K562 (cell line): ENCODE measurements at regions not wholly inside any gene's neighbourhood (a gene's known extent, or its start where the extent isn't known, plus 50 kb on each side); places are given as distances from the start of the nearest gene placed in this dataset.

Experiments used
- ATAC-seq: fragments of 200-7000 bp; cut with Tn5 transposase; 3 replicates; pipeline ENCODE4 v1.9.1; 2020; ENCODE audit warnings: moderate library complexity
- BruUV-seq: library from RNA; stranded (reverse); fragments of 400-500 nt; replicated peaks from 2 replicates; lab custom pipeline; 2021; lab: Mats Ljungman, UMichigan
- CTCF ChIA-PET: fragments of 300-600 bp; formaldehyde crosslinking; extraction: SDS; loops from one replicate; lab custom pipeline; 2021; ENCODE audit warnings: low intra/inter-chr PET ratio; lab: Yijun Ruan, JAX
- POLR2A ChIA-PET: fragments of 300-600, 350-650 bp; sonication (Branson Sonifier 250); formaldehyde crosslinking; extraction: SDS; loops from one replicate; lab custom pipeline; 2021; ENCODE audit warnings: antibody characterized with exemption, inconsistent platforms; lab: Yijun Ruan, JAX
- DNase-seq, 4 experiments: peaks; one replicate each; pipeline versions ENCODE4 v3.0.0 to v3.0.0-alpha.2; 2011 to 2018; ENCODE audit warnings: low spot score in 3 of 4, mixed read lengths in 3 of 4; ENCODE audit errors: extremely low read depth in 1 of 4
- FAIRE-seq: peaks from 2 replicates; lab custom pipeline; 2011; peaks lifted over from hg19 to GRCh38; lab: Jason Lieb, UNC
- H2AFZ ChIP-seq: 2 replicates; pipeline ENCODE4 v1.6.0; 2011; ENCODE audit warnings: low read depth, low read length, control low read depth, inconsistent platforms
- H3K27ac ChIP-seq: fragments of 200-600 bp; 3 replicates; pipeline ENCODE4 v1.8.0; 2011; ENCODE audit warnings: low read depth, mild to moderate bottlenecking, control low read depth, inconsistent platforms, low read length, moderate library complexity, mixed read lengths; ENCODE audit errors: extremely low read depth
- H3K27me3 ChIP-seq, 2 experiments: fragments of 300-600 bp in 1 of 2; 2 replicates in 1 of 2; 3 replicates in 1 of 2; pipeline versions ENCODE4 v1.6.0 to v1.8.0; 2011; ENCODE audit warnings: inconsistent platforms in 2 of 2, low read length in 2 of 2, mild to moderate bottlenecking in 1 of 2, mixed read lengths in 1 of 2, moderate library complexity in 1 of 2; ENCODE audit not compliant: control insufficient read depth in 2 of 2, insufficient read depth in 2 of 2
- H3K36me3 ChIP-seq: fragments of 300-600 bp; 3 replicates; pipeline ENCODE4 v1.8.0; 2011; ENCODE audit warnings: mild to moderate bottlenecking, low read length, inconsistent platforms; ENCODE audit not compliant: control insufficient read depth, insufficient read depth
- H3K4me1 ChIP-seq, 2 experiments: fragments of 200-600 bp in 1 of 2; replicated peaks in 1 of 2; 2 replicates in 1 of 2; 3 replicates in 1 of 2; pipeline versions ENCODE4 v1.5.1 to v1.8.0; 2011; ENCODE audit warnings: inconsistent platforms in 2 of 2, low read length in 2 of 2, mild to moderate bottlenecking in 1 of 2, mixed read lengths in 1 of 2, moderate library complexity in 1 of 2; ENCODE audit not compliant: control insufficient read depth in 2 of 2, insufficient read depth in 2 of 2
- H3K4me2 ChIP-seq: 2 replicates; pipeline ENCODE4 v1.6.1; 2011; ENCODE audit warnings: low read length, control low read depth, inconsistent platforms, mixed read lengths; ENCODE audit not compliant: insufficient read depth
- H3K4me3 ChIP-seq: fragments of 200-600 bp; sonication (generic), shearing (Covaris generic); 2 replicates; pipeline ENCODE4 v1.5.1; 2016; ENCODE audit warnings: control low read depth, inconsistent platforms
- H3K79me2 ChIP-seq: fragments of 200-600 bp; 3 replicates; pipeline ENCODE4 v1.8.0; 2011; ENCODE audit warnings: low read length, inconsistent platforms; ENCODE audit not compliant: control insufficient read depth, insufficient read depth
- H3K9ac ChIP-seq, 2 experiments: 2 replicates each; pipeline versions ENCODE4 v1.6.0 to v1.6.1; 2011; ENCODE audit warnings: low read depth in 2 of 2, low read length in 2 of 2, control low read depth in 1 of 2, inconsistent platforms in 1 of 2, mild to moderate bottlenecking in 1 of 2, mixed read lengths in 1 of 2; ENCODE audit not compliant: insufficient read depth in 1 of 2
- H3K9me1 ChIP-seq: one replicate; pipeline ENCODE4 v1.6.0; 2011; ENCODE audit warnings: inconsistent platforms, mild to moderate bottlenecking, low read length, moderate library complexity; ENCODE audit not compliant: control insufficient read depth, insufficient read depth
- H3K9me3 ChIP-seq: replicated peaks from 2 replicates; pipeline ENCODE4 v1.5.1; 2011; ENCODE audit warnings: low read depth, low read length, inconsistent platforms; ENCODE audit not compliant: control insufficient read depth, insufficient read depth
- H4K20me1 ChIP-seq: replicated peaks from 2 replicates; pipeline ENCODE4 v1.6.1; 2011; ENCODE audit warnings: low read length, inconsistent platforms, mixed read lengths; ENCODE audit not compliant: control insufficient read depth, insufficient read depth
- ARID3B ChIP-seq: fragments of 250-450 bp; sonication (Bioruptor Pico); IDR thresholded peaks from 2 replicates; pipeline ENCODE4 v1.4.0; 2020; ENCODE audit warnings: borderline replicate concordance
- BCOR ChIP-seq: fragments of 450-650 bp; IDR thresholded peaks from 2 replicates; pipeline ENCODE4 v1.6.1; 2016
- CEBPB ChIP-seq: fragments of 450-650 bp; IDR thresholded peaks from 2 replicates; pipeline ENCODE4 v1.6.1; 2016; ENCODE audit warnings: missing genetic modification characterization, missing compliant biosample characterization
- CHCHD3 ChIP-seq: fragments of 250-450 bp; sonication (Bioruptor Pico); IDR thresholded peaks from 2 replicates; pipeline ENCODE4 v2.1.2; 2022; ENCODE audit warnings: mild to moderate bottlenecking
- E2F3 ChIP-seq: fragments of 250-450 bp; sonication (Bioruptor Pico); IDR thresholded peaks from 2 replicates; pipeline ENCODE4 v1.4.0; 2020; ENCODE audit warnings: mild to moderate bottlenecking
- EP300 ChIP-seq: IDR thresholded peaks from 2 replicates; pipeline ENCODE4 v1.6.1; 2012; ENCODE audit warnings: low read length, improper control_type of control experiment
- GATAD2B ChIP-seq: fragments of 450-650 bp; IDR thresholded peaks from 2 replicates; pipeline ENCODE4 v1.6.1; 2017; ENCODE audit warnings: mild to moderate bottlenecking, borderline replicate concordance
- HMGXB4 ChIP-seq: sonication (generic); formaldehyde crosslinking; IDR thresholded peaks from 2 replicates; pipeline ENCODE4 v1.8.1; 2023; ENCODE audit warnings: mild to moderate bottlenecking, missing genetic modification reagents
- NFRKB ChIP-seq: fragments of 450-650 bp; IDR thresholded peaks from 2 replicates; pipeline ENCODE4 v1.6.1; 2016; ENCODE audit warnings: low read depth
- PHTF2 ChIP-seq: fragments of 250-450 bp; sonication (Bioruptor Pico); IDR thresholded peaks from 2 replicates; pipeline ENCODE4 v1.5.0; 2021; ENCODE audit warnings: mild to moderate bottlenecking
- RNF2 ChIP-seq: sonication (generic); IDR thresholded peaks from 2 replicates; pipeline ENCODE4 v1.6.1; 2016
- SREBF2 ChIP-seq: sonication (generic); formaldehyde crosslinking; IDR thresholded peaks from 2 replicates; pipeline ENCODE4 v1.4.0; 2020; ENCODE audit warnings: mild to moderate bottlenecking, missing genetic modification reagents
- TBP ChIP-seq: optimal IDR thresholded peaks from 2 replicates; pipeline ENCODE3; 2011; ENCODE audit warnings: low read depth, low read length, improper control_type of control experiment
- TOE1 ChIP-seq, 2 experiments: fragments of 450-650 bp in 1 of 2; sonication (generic) in 1 of 2; formaldehyde crosslinking in 1 of 2; IDR thresholded peaks; 2 replicates each; pipeline versions ENCODE4 v1.7.1 to v1.8.0; 2016 to 2022; ENCODE audit warnings: borderline replicate concordance in 2 of 2, mild to moderate bottlenecking in 2 of 2, antibody characterized with exemption in 1 of 2, inconsistent platforms in 1 of 2, low read depth in 1 of 2, missing genetic modification reagents in 1 of 2, moderate library complexity in 1 of 2
- ZNF436 ChIP-seq: fragments of 250-450, 450-650 bp; sonication (Bioruptor Pico); formaldehyde crosslinking; IDR thresholded peaks from 2 replicates; pipeline ENCODE4 v1.7.0; 2020; ENCODE audit warnings: mild to moderate bottlenecking
- ZNF766 ChIP-seq: fragments of 200-800 bp; sonication (Bioruptor generic); conservative IDR thresholded peaks from 2 replicates; pipeline ENCODE4 v1.6.1; 2016; ENCODE audit warnings: missing genetic modification characterization, missing compliant biosample characterization
- ZNF79 ChIP-seq: fragments of 250-450 bp; sonication (Bioruptor Pico); IDR thresholded peaks from 2 replicates; pipeline ENCODE4 v1.4.0; 2020; ENCODE audit warnings: low read depth, mild to moderate bottlenecking, moderate library complexity
- WGBS: fragments of 100-300 bp; shearing (Covaris generic); methylation state at CpG from one replicate; pipeline ENCODE4 v1.1.6; 2016; ENCODE audit warnings: low coverage, mixed read lengths; ENCODE audit not compliant: insufficient coverage; ENCODE audit errors: missing lambda C conversion rate; 5-methylcytosine and 5-hydroxymethylcytosine counted together
- in situ Hi-C: fragments of 300-500 bp; cut with MboI; formaldehyde crosslinking; loops from 4 replicates; pipeline ENCODE4 v1.15.0; 2018; ENCODE audit warnings: inconsistent platforms, mixed read lengths
- intact Hi-C: fragments of 100-400 bp; cut with micrococcal nuclease; formaldehyde crosslinking; loops from 2 replicates; pipeline ENCODE4 v1.14.2; 2022
- TF ChIP-seq, protein P1 (sequence below): fragments of 200-800 bp; sonication (Bioruptor generic); IDR thresholded peaks from 2 replicates; pipeline ENCODE4 v1.6.1; 2017; ENCODE audit warnings: missing genetic modification characterization, missing compliant biosample characterization
- TF ChIP-seq, protein P2 (sequence below): sonication (generic); formaldehyde crosslinking; IDR thresholded peaks from 2 replicates; pipeline ENCODE4 v1.8.0; 2022; ENCODE audit warnings: mild to moderate bottlenecking, missing genetic modification reagents, borderline replicate concordance

- in situ Hi-C loops (no loop called here), intact Hi-C loops (no loop called here)
- Histone ChIP-seq H3K4me2 (no peak overlapping the region), H3K4me3 (no peak overlapping the region), H3K9me1 (no peaks in the 10 kb centered on the region), H3K36me3 (no peaks in the 10 kb centered on the region), H2AFZ (no peak overlapping the region), H3K79me2 (no peaks in the 10 kb centered on the region), H3K27me3 (no peaks in the 10 kb centered on the region), H3K9ac (no peak overlapping the region), H3K4me1 (no peaks in the 10 kb centered on the region), H4K20me1 (no peaks in the 10 kb centered on the region), H3K27ac (no peak overlapping the region), H3K9me3 (no peaks in the 10 kb centered on the region)
- POLR2A ChIA-PET: no interaction called here
- ATAC-seq: no peak
- CTCF ChIA-PET: no interaction called here
- FAIRE-seq: no peak
- WGBS: 0% methylated on average over 2 of the region's 2 CpGs
- BruUV-seq: no TSS peak
- TF ChIP-seq TBP: no peak
- TF ChIP-seq NFRKB: no peak
- TF ChIP-seq TOE1 (IDR thresholded peaks at IDR 0.05; ENCODE audit: borderline replicate concordance): no peak
- no peak for TF ChIP-seq TOE1 (CRISPR knock-in tag; IDR thresholded peaks at IDR 0.05; ENCODE audit: borderline replicate concordance, low read depth)
- TF ChIP-seq ZNF766 (CRISPR knock-in tag): no peak
- no peak for TF ChIP-seq ZNF79 (CRISPR knock-in tag)
- no peak for TF ChIP-seq E2F3
- no peak for TF ChIP-seq SREBF2 (CRISPR knock-in tag)
- no peak for TF ChIP-seq BCOR
- TF ChIP-seq ZNF436: no peak
- TF ChIP-seq, protein P1, sequence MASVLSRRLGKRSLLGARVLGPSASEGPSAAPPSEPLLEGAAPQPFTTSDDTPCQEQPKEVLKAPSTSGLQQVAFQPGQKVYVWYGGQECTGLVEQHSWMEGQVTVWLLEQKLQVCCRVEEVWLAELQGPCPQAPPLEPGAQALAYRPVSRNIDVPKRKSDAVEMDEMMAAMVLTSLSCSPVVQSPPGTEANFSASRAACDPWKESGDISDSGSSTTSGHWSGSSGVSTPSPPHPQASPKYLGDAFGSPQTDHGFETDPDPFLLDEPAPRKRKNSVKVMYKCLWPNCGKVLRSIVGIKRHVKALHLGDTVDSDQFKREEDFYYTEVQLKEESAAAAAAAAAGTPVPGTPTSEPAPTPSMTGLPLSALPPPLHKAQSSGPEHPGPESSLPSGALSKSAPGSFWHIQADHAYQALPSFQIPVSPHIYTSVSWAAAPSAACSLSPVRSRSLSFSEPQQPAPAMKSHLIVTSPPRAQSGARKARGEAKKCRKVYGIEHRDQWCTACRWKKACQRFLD (CRISPR knock-in tag): no peak
- TF ChIP-seq HMGXB4 (CRISPR knock-in tag): no peak
- TF ChIP-seq ARID3B (CRISPR knock-in tag): no peak
- no peak for TF ChIP-seq CEBPB (tag)
- TF ChIP-seq CHCHD3 (CRISPR knock-in tag): no peak
- TF ChIP-seq PHTF2 (CRISPR knock-in tag): no peak
- TF ChIP-seq, protein P2, sequence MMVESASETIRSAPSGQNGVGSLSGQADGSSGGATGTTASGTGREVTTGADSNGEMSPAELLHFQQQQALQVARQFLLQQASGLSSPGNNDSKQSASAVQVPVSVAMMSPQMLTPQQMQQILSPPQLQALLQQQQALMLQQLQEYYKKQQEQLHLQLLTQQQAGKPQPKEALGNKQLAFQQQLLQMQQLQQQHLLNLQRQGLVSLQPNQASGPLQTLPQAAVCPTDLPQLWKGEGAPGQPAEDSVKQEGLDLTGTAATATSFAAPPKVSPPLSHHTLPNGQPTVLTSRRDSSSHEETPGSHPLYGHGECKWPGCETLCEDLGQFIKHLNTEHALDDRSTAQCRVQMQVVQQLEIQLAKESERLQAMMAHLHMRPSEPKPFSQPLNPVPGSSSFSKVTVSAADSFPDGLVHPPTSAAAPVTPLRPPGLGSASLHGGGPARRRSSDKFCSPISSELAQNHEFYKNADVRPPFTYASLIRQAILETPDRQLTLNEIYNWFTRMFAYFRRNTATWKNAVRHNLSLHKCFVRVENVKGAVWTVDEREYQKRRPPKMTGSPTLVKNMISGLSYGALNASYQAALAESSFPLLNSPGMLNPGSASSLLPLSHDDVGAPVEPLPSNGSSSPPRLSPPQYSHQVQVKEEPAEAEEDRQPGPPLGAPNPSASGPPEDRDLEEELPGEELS: no peak
- no peak for TF ChIP-seq GATAD2B
- TF ChIP-seq EP300: no peak
- TF ChIP-seq RNF2: no peak
- no peak for DNase-seq
These were observed 131.8 kb upstream of the MAD2L1 start for GRCh38 chr4:120198411-120198810.
